Gastrocnemius medialis (tissue), 4 donors: ENCODE measurements at regions not wholly inside any gene's neighbourhood (a gene's known extent, or its start where the extent isn't known, plus 50 kb on each side); places are given as distances from the start of the nearest gene placed in this dataset.

Source experiments
- CTCF ChIP-seq, 5 experiments: fragments of 450-650 bp in 3 of 5; fragments of 200-600 bp in 2 of 5; sonication (generic) in 2 of 5; IDR thresholded peaks in 4 of 5; conservative IDR thresholded peaks in 1 of 5; 1 replicate in 4 of 5; 2 replicates in 1 of 5; pipeline ENCODE4 v1.5.1; 2016 to 2019; ENCODE audit warnings: antibody characterized with exemption in 5 of 5, mild to moderate bottlenecking in 3 of 5, moderate library complexity in 3 of 5
- POLR2A ChIP-seq, 2 donors: fragments of 450-650 bp; IDR thresholded peaks; one replicate each; pipeline ENCODE4 v1.6.1; 2017; ENCODE audit warnings: antibody characterized with exemption in 2 of 2, mild to moderate bottlenecking in 2 of 2, moderate library complexity in 2 of 2

GRCh38 chr4:66524781-66525180 is 854.5 kb upstream of the EPHA5 start:
- TF ChIP-seq POLR2A (IDR thresholded peaks at IDR 0.05) (no peak), CTCF (IDR thresholded peaks at IDR 0.05 in 4 of 5, conservative IDR thresholded peaks at IDR 0.05 in 1 of 5) (no peak)
